ENCODE measurements at regions not wholly inside any gene's neighbourhood (a gene's known extent, or its start where the extent isn't known, plus 50 kb on each side); places are given as distances from the start of the nearest gene placed in this dataset.
"Not testable (repeated sequence)": the region's sequence is repeated elsewhere in the genome, so short reads cannot be mapped to it uniquely, and the experiment has no call there.

DNA sequence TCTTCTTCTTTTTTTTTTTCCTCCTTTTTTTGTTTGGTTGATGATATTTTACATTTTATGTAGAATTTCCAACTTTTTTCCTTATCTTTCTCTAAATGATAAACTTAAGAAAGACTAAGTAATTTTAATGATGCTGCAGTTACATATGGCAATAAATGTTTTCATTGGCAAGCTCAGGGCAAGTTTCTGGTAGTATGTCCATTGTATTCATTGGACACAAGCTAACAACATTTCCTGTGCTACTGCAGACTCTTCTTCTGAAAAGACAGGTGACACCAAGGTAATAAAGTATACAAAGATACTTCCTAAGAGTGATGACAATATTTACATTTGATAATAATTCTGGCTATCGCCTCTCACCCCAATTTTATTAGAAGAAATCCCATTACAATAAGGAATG is 219.2 kb upstream of the NFIA start:
- no peak for FAIRE-seq
- no peak for TF ChIP-seq TAF1 (IDR thresholded peaks at IDR 0.05; ENCODE audit: borderline replicate concordance, low read depth, low read length)
- TF ChIP-seq POLR2AphosphoS5 (IDR thresholded peaks at IDR 0.05; ENCODE audit: low read depth, low read length): no peak
- TF ChIP-seq POLR2A (IDR thresholded peaks at IDR 0.05; ENCODE audit: low read depth, low read length): no peak
- DNase-seq (ENCODE audit: insufficient read length): no peak

DNA sequence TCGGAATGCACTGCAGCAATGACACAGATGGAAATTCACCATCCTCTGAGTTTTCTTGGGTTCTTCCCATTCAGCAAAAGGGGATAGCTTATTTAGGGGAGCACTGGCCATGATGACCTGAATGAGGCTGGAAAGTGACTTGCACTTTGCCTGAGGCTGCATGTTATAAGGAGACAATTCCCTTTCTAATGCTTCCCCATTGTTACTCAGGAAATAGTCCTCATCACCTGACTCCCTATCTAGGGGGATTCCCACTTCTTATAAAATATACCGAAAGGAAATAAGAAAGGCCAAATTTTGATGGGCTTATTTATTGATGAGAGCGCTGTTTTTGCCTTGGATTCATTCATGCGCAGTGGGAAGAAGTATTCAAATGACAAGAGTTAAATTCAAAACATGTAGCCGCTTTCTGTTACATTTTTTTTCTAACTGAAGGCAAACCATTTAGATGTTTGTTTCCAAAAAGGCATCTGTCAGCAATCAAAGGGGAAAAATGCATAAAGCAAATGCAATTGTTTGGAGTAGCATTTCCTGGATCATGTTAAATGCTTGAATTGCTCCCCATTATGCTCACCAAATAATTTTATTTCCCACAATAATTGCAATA is 220.3 kb upstream of the NFIA start:
- FAIRE-seq (no peak), DNase-seq (ENCODE audit: insufficient read length) (no peak)
- TF ChIP-seq POLR2A (IDR thresholded peaks at IDR 0.05; ENCODE audit: low read depth, low read length) (no peak), POLR2AphosphoS5 (IDR thresholded peaks at IDR 0.05; ENCODE audit: low read depth, low read length) (no peak), TAF1 (IDR thresholded peaks at IDR 0.05; ENCODE audit: borderline replicate concordance, low read depth, low read length) (no peak)

DNA sequence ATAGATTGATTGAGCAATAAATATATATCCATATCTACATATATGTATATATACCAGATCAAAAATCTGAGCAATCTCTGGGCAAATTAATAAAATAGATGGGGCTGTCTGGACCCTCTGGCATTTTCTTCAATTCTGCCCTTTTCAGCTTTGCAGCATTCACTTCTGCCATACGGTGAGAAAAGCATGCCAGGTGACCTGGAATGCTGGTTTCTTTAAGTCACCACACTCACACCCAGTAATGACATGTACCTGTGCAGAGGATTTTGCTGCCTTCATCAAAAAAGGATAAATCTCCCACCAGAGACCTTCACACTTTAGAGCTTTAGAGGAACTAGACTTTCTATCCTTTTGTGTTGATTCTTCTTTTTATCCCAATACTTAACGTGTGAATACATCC is 223.2 kb upstream of the NFIA start:
- no peak for FAIRE-seq
- no peak for DNase-seq (ENCODE audit: insufficient read length)
- no peak for TF ChIP-seq POLR2A (IDR thresholded peaks at IDR 0.05; ENCODE audit: low read depth, low read length)
- no peak for TF ChIP-seq TAF1 (IDR thresholded peaks at IDR 0.05; ENCODE audit: borderline replicate concordance, low read depth, low read length)
- TF ChIP-seq POLR2AphosphoS5 (IDR thresholded peaks at IDR 0.05; ENCODE audit: low read depth, low read length): no peak

DNA sequence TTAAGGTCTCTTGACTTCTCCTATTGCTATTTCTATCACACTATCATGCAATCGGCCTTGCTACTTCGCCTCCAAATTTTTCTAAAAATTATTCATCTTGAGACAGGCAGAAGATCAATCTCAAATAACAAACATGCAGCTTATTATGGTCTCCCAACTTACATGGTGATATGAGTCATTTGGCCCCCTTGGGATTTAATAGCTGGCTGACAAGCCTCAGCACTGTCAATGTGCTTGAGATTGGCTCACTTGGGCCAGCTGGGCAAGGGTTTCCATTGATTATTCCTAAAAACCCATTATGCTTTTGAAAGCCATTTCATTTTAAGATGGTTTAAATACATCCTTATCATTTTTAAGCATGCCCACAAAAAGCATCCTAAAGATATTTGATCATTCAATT is 224.5 kb upstream of the NFIA start:
- no peak for FAIRE-seq
- no peak for DNase-seq (ENCODE audit: insufficient read length)
- TF ChIP-seq TAF1 (IDR thresholded peaks at IDR 0.05; ENCODE audit: borderline replicate concordance, low read depth, low read length): no peak
- TF ChIP-seq POLR2A (IDR thresholded peaks at IDR 0.05; ENCODE audit: low read depth, low read length): no peak
- no peak for TF ChIP-seq POLR2AphosphoS5 (IDR thresholded peaks at IDR 0.05; ENCODE audit: low read depth, low read length)

DNA sequence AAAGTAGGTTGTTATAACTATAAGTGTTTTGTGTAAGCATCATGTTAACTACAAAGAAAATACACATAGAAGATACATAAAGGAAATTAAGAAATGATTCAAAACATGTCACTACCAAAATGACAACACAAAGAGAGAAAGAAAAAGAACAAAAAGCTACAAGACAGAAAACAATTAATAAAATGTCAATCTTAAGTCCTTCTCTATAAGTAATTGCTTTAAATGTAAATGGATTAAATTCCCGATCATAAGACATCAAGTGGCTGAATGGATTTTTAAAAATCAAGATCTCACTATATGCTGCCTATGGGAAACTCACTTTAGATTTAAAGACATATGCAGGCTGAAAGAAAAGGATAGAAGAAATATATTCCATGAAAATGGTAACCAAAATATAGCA is 232.3 kb upstream of the NFIA start:
- TF ChIP-seq POLR2A (IDR thresholded peaks at IDR 0.05; ENCODE audit: low read depth, low read length) (no peak), TAF1 (IDR thresholded peaks at IDR 0.05; ENCODE audit: borderline replicate concordance, low read depth, low read length) (no peak), POLR2AphosphoS5 (IDR thresholded peaks at IDR 0.05; ENCODE audit: low read depth, low read length) (no peak)
- FAIRE-seq (no peak), DNase-seq (ENCODE audit: insufficient read length) (no peak)

DNA sequence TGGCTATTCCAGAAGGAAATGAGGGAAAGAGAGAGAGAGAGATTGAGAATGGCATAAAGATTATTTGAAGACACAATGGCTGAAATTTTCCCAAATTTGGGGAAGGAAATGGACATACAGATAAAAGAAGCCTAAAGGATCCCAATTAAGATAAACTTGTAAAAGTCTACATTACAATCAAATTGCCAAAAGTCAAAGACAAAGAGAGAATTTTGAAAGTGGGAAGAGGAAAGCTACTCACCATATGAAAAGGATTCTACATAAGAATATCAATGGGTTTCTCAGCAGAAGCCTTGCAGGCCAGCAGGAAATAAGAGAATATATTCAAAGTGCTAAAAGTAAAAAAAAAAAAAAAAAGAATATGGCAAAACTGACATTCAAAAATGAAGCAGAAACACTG is 233.0 kb upstream of the NFIA start:
- DNase-seq (ENCODE audit: insufficient read length) (no peak), FAIRE-seq (no peak)
- no peak for TF ChIP-seq POLR2AphosphoS5 (IDR thresholded peaks at IDR 0.05; ENCODE audit: low read depth, low read length)
- TF ChIP-seq TAF1 (IDR thresholded peaks at IDR 0.05; ENCODE audit: borderline replicate concordance, low read depth, low read length): no peak
- TF ChIP-seq POLR2A (IDR thresholded peaks at IDR 0.05; ENCODE audit: low read depth, low read length): no peak

DNA sequence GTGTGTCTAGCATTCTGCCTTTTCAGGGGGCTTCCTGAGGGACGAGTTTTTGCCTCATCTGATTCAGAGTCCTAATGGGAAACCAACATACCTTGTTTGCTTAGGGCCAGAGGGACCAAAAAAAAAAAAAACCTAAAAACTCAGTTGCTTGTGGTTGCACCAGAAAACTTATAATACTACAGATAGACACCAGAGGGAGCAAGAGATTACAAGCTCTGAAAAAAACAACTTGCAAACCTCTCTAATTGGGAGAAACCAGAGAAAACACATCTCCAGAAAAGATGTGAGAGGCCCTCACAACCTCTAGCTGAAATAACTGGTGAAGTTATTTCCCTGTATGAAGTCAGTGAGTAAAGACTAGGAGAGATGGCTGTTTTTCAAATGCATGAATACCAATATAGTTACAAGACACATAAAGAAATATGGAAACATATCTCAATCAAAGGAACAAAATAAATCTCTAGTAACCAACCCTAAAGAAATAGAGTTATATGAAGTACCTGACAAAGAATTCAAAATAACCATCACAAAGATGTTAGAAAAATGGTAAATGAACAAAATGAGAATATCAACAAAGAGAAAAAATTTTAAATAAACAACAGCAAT is 233.7 kb upstream of the NFIA start:
- FAIRE-seq (no peak), DNase-seq (ENCODE audit: insufficient read length) (no peak)
- TF ChIP-seq POLR2AphosphoS5 (IDR thresholded peaks at IDR 0.05; ENCODE audit: low read depth, low read length) (no peak), POLR2A (IDR thresholded peaks at IDR 0.05; ENCODE audit: low read depth, low read length) (no peak), TAF1 (IDR thresholded peaks at IDR 0.05; ENCODE audit: borderline replicate concordance, low read depth, low read length) (no peak)

DNA sequence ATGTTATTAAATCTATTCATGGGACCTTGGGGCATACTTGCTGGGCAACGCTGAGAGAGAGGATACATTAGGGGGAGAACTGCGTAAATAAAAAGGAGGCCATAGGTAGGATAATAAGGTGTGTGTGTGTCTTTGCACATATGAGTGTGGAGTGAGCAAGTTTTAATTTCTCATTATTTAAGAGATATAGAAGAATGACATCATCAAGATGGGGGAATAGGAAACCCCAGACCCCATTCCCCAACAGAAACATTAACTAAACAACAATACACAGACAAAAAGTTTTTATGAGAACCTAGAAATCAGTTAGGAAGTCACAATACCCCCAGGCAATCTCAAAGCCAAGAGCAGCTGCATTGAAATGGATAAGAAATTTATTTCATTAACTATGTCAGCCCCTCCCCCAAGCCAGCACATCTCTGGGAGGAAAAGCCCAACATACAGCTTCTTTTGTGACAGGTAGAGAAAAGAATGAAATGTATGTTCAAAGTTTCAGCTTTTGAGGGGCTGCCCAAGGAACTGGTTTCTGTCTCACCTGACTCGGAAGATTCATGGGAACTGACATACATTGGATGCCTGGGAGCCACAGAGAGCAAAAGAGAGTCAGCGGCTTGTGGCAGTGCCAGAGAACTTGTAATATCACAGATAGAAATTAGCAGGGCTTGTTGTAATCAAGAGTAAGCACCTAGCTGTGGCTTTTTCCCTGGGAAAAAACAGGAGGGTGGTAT is 234.3 kb upstream of the NFIA start:
- TF ChIP-seq POLR2AphosphoS5 (IDR thresholded peaks at IDR 0.05; ENCODE audit: low read depth, low read length): no peak
- no peak for TF ChIP-seq POLR2A (IDR thresholded peaks at IDR 0.05; ENCODE audit: low read depth, low read length)
- no peak for TF ChIP-seq TAF1 (IDR thresholded peaks at IDR 0.05; ENCODE audit: borderline replicate concordance, low read depth, low read length)
- DNase-seq (ENCODE audit: insufficient read length) (no peak), FAIRE-seq (no peak)

DNA sequence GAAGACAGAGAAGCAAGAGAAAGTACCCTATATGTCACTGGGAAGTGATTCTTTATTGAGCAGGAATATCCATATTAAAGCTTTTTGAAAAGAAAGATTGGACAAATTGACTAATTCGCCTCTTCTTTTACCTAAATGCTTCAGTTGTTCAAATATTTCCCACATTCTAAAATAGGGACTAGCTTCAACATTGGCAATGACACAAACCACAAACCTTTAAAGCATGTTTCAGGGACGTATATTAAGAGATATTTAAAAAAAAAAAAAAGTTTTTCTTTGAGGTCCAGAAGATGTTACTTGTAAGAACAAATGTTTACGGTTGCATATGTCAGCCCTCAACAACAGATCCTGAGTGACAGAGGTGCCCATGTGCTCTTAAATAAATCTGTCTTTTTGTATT is 235.0 kb upstream of the NFIA start:
- no peak for TF ChIP-seq TAF1 (IDR thresholded peaks at IDR 0.05; ENCODE audit: borderline replicate concordance, low read depth, low read length)
- no peak for TF ChIP-seq POLR2A (IDR thresholded peaks at IDR 0.05; ENCODE audit: low read depth, low read length)
- TF ChIP-seq POLR2AphosphoS5 (IDR thresholded peaks at IDR 0.05; ENCODE audit: low read depth, low read length): no peak
- DNase-seq (ENCODE audit: insufficient read length): no peak
- FAIRE-seq: no peak

DNA sequence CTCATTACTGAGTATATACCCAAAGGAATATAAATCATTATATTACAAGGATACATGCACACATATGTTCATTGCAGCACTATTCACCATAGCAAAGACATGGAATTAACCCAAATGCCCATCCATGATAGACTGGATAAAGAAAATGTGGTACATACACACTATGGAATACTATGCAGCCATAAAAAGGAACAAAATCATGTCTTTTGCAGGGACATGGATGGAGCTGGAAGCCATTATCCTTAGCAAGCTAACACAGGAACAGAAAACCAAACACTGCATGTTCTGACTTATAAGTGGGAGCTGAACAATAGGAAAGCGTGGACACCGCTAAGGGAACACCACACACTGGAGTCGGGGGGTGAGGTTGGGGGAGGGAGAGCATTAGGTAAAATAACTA is 236.7 kb upstream of the NFIA start:
- not testable (repeated sequence) for FAIRE-seq; DNase-seq (ENCODE audit: insufficient read length)

DNA sequence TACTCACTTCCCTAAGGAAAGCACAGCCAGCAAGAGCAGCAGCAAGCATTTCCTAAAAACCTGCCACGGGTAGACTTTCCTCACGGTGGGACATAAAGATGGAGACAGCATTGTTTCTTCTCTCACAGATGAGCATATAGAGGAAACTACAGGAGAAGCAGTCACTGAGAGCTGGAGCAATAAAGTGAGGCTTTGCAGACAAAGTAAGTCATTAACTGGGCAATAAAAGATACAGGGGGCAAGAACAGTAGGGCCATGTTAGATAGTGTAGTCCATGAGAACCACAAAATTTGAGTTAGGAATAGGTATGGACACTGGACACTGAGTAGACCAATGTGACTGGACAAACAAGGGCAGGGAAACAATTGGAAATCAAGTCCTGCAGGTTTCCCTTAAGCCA is 240.1 kb upstream of the NFIA start:
- no peak for DNase-seq (ENCODE audit: insufficient read length)
- FAIRE-seq: no peak
- TF ChIP-seq POLR2AphosphoS5 (IDR thresholded peaks at IDR 0.05; ENCODE audit: low read depth, low read length) (no peak), POLR2A (IDR thresholded peaks at IDR 0.05; ENCODE audit: low read depth, low read length) (no peak), TAF1 (IDR thresholded peaks at IDR 0.05; ENCODE audit: borderline replicate concordance, low read depth, low read length) (no peak)

Data from GM12892 (cell line).